ENCODE measurements at regions not wholly inside any gene's neighbourhood (a gene's known extent, or its start where the extent isn't known, plus 50 kb on each side); places are given as distances from the start of the nearest gene placed in this dataset.

GRCh38 chr14:98608071-98609060, 663.6 kb downstream of the BCL11B start:
- TF ChIP-seq CTCF (IDR thresholded peaks at IDR 0.05; ENCODE audit: extremely low read depth in 1 of 2, insufficient read depth in 1 of 2, low read depth in 1 of 2, low read length in 2 of 2) (no peak), POLR2AphosphoS5 (IDR thresholded peaks at IDR 0.05; ENCODE audit: insufficient read depth, low read depth, low read length) (no peak), POLR2A (IDR thresholded peaks at IDR 0.05; ENCODE audit: low read depth, low read length) (no peak), MAX (IDR thresholded peaks at IDR 0.05; ENCODE audit: insufficient read depth, insufficient read length) (no peak)
